Vagina (tissue), 2 donors: ENCODE measurements at regions not wholly inside any gene's neighbourhood (a gene's known extent, or its start where the extent isn't known, plus 50 kb on each side); places are given as distances from the start of the nearest gene placed in this dataset.

Experiments used
- DNase-seq, 2 donors: peaks; one replicate each; pipeline ENCODE4 v3.0.0-alpha.2; 2017; ENCODE audit errors: extremely low spot score in 2 of 2
- H3K27ac ChIP-seq: fragments of 200-600 bp; sonication (generic); one replicate; pipeline ENCODE4 v1.5.1; 2019
- H3K27me3 ChIP-seq: fragments of 200-600 bp; sonication (generic); one replicate; pipeline ENCODE4 v1.5.1; 2019
- H3K36me3 ChIP-seq, 2 donors: fragments of 200-600 bp; sonication (generic); one replicate each; pipeline ENCODE4 v1.5.1; 2017 to 2019
- H3K4me1 ChIP-seq: fragments of 200-600 bp; sonication (generic); one replicate; pipeline ENCODE4 v1.5.1; 2019
- H3K4me3 ChIP-seq, 2 donors: fragments of 200-600 bp; sonication (generic); 1 replicate in 1 of 2; 2 replicates in 1 of 2; pipeline ENCODE4 v1.5.1; 2016 to 2019
- H3K9me3 ChIP-seq: fragments of 200-600 bp; sonication (generic); one replicate; pipeline ENCODE4 v1.5.1; 2019
- POLR2A ChIP-seq, 2 donors: fragments of 450-650 bp; IDR thresholded peaks; one replicate each; pipeline ENCODE4 v1.6.1; 2017; ENCODE audit warnings: antibody characterized with exemption in 2 of 2, mild to moderate bottlenecking in 2 of 2, moderate library complexity in 2 of 2
- POLR2AphosphoS5 ChIP-seq, 2 donors: sonication (generic); formaldehyde crosslinking; IDR thresholded peaks; one replicate each; pipeline ENCODE4 v1.9.0; 2017; ENCODE audit warnings: antibody characterized with exemption in 2 of 2, mild to moderate bottlenecking in 2 of 2, low read depth in 1 of 2; ENCODE audit not compliant: insufficient read depth in 1 of 2
- intact Hi-C: fragments of 100-400 bp; cut with DNase I; formaldehyde crosslinking; loops from one replicate; pipeline ENCODE4 v1.15.1; 2023
- TF ChIP-seq, protein P1 (sequence below), 3 experiments: fragments of 450-650 bp in 2 of 3; fragments of 200-600 bp in 1 of 3; sonication (generic) in 1 of 3; IDR thresholded peaks; one replicate each; pipeline ENCODE4 v1.5.1; 2017 to 2019; ENCODE audit warnings: antibody characterized with exemption in 3 of 3, mild to moderate bottlenecking in 2 of 3, moderate library complexity in 2 of 3

DNA sequence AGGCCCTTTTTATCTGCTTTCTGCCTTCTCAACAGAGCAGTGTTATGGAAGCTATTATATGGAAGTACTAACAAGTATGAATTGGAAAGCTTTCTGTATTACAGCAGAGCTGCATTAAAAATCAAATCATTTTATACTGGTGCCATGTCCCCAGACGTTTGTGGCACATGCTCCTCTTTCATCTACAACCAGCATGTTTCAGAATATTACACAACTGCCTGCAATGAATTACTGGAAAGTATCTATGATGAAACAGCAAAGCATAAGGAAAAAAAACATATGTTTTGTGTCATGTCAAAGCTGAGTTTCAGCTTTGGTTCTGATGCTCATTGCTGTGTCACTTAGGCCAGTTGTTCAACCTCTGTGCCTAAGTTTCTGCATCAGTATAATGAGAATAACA, 576.8 kb downstream of the GBA3 start:
- Histone ChIP-seq H3K4me1 (no peaks in the 10 kb centered on the region), H3K4me3 (no peak overlapping the region), H3K9me3 (no peaks in the 10 kb centered on the region), H3K36me3 (no peaks in the 10 kb centered on the region), H3K27me3 (no peaks in the 10 kb centered on the region), H3K27ac (no peak overlapping the region)
- no peak for DNase-seq
- intact Hi-C loops: no loop called here
- TF ChIP-seq POLR2A (IDR thresholded peaks at IDR 0.05): no peak
- no peak for TF ChIP-seq POLR2AphosphoS5 (IDR thresholded peaks at IDR 0.05; ENCODE audit: insufficient read depth in 1 of 2, low read depth in 1 of 2)
- TF ChIP-seq, protein P1, sequence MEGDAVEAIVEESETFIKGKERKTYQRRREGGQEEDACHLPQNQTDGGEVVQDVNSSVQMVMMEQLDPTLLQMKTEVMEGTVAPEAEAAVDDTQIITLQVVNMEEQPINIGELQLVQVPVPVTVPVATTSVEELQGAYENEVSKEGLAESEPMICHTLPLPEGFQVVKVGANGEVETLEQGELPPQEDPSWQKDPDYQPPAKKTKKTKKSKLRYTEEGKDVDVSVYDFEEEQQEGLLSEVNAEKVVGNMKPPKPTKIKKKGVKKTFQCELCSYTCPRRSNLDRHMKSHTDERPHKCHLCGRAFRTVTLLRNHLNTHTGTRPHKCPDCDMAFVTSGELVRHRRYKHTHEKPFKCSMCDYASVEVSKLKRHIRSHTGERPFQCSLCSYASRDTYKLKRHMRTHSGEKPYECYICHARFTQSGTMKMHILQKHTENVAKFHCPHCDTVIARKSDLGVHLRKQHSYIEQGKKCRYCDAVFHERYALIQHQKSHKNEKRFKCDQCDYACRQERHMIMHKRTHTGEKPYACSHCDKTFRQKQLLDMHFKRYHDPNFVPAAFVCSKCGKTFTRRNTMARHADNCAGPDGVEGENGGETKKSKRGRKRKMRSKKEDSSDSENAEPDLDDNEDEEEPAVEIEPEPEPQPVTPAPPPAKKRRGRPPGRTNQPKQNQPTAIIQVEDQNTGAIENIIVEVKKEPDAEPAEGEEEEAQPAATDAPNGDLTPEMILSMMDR (IDR thresholded peaks at IDR 0.05): no peak

DNA sequence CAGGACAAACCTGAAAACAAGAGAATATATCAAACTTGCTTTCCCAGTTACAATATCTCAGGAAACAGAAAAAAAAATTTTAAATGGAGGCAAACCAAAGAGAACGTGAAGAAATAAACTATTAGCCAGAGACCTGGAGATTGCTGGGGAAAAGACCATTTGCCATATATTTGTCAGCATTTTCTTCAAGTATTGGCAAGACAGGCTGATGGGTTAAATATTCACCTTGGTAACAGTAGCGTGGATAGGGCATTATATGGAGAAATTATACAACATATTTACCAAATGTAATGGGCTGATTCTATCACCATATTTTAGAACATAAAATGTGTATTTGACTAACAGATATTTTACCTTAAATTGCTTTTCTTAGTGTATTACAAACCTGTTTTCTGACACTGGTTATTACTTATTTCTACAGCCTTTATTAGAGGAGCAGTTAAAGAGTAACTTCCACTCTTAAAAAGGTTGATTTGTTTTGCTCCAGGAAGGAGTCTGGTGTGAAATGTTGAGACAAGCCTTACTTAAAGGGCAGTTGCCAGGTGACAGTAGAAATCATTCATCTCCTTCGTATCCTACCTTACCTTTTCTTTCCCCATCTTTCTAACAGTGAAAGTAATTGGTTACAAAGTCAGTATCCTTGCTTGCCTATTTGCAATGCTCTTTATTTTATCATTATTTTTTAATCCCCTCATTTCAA, 575.5 kb downstream of the GBA3 start:
- TF ChIP-seq, protein P1 (IDR thresholded peaks at IDR 0.05): no peak
- TF ChIP-seq POLR2AphosphoS5 (IDR thresholded peaks at IDR 0.05; ENCODE audit: insufficient read depth in 1 of 2, low read depth in 1 of 2) (no peak), POLR2A (IDR thresholded peaks at IDR 0.05) (no peak)
- DNase-seq: no peak
- no peaks in the 10 kb centered on the region for H3K4me1 ChIP-seq
- H3K36me3 ChIP-seq: no peaks in the 10 kb centered on the region
- H3K27ac ChIP-seq: no peak overlapping the region
- no peaks in the 10 kb centered on the region for H3K9me3 ChIP-seq
- intact Hi-C loops: no loop called here
- H3K27me3 ChIP-seq: no peaks in the 10 kb centered on the region
- H3K4me3 ChIP-seq: no peak overlapping the region

DNA sequence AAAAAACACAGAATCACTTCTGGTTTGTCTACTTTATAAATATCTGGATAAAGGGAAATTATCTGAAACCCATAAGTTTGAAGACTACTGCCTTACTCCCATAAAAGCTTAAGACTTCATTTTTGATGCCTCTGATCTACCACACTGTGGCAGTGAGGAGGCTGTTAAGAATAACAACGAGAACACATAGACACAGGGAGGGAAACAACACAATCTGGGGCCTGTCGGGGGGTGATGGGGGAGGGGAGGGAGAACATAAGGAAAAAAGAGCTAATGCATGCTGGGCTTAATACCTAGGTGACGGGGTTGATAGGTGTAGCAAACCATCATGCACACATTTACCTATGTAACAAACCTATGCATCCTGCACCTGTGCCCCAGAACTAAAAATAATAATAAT, 573.7 kb downstream of the GBA3 start:
- intact Hi-C loops: no loop called here
- no peak for DNase-seq
- Histone ChIP-seq H3K27me3 (no peaks in the 10 kb centered on the region), H3K9me3 (no peaks in the 10 kb centered on the region), H3K4me1 (no peaks in the 10 kb centered on the region), H3K36me3 (no peaks in the 10 kb centered on the region), H3K4me3 (no peak overlapping the region), H3K27ac (no peak overlapping the region)
- no peak for TF ChIP-seq POLR2A (IDR thresholded peaks at IDR 0.05)

DNA sequence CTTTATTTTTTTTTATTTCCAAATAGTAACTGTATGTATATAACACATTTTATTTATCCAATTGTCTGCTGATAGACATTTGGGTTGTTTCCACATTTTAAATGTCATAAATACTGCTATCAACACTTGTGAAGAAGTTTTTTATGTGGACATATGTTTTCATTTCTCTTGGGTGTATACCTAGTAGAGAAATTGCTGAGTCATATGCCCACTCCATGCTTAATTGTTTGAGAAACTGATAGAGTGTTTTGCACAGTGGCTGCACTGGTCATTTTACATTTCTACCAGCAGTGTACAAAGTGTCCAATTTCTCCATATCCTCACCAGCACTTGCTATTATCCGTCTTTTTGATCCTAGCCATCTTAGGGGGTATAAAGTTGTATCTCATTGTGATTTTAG, 567.8 kb downstream of the GBA3 start:
- Histone ChIP-seq H3K4me3 (no peak overlapping the region), H3K9me3 (no peaks in the 10 kb centered on the region), H3K27me3 (no peaks in the 10 kb centered on the region), H3K36me3 (no peaks in the 10 kb centered on the region), H3K4me1 (no peaks in the 10 kb centered on the region), H3K27ac (no peak overlapping the region)
- no peak for DNase-seq
- TF ChIP-seq, protein P1 (IDR thresholded peaks at IDR 0.05): no peak
- TF ChIP-seq POLR2A (IDR thresholded peaks at IDR 0.05) (no peak), POLR2AphosphoS5 (IDR thresholded peaks at IDR 0.05; ENCODE audit: insufficient read depth in 1 of 2, low read depth in 1 of 2) (no peak)
- intact Hi-C loops: no loop called here

DNA sequence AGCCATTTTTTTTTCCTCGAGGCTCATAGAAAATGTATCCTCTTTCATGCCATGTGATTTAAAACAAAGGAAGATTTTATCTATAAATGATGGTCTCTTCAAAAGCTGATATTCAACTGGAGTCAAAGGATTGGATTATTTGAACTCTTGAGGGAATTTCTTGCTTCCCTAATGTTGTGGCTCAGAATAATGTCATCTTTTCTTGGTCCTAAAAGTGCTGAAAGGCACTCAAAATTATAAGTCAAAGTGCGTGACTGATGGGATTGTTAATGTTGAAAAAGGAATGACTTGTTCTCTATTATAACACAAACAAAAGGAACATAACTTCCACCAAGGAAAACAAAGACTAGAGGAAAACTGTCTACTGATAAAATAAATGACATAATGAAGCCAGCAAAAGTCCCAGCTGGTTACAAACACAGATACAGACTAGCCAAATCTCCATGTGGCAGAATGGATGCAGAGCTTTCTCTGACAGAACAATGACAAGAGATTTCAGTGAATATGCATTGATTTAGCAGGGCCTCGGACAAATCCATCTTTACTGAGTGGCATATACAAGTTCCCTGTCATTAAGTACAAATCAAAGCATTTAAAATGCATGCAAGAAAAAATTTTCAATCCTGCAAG, 552.6 kb downstream of the GBA3 start:
- Histone ChIP-seq H3K27me3 (no peaks in the 10 kb centered on the region), H3K27ac (no peak overlapping the region), H3K36me3 (no peaks in the 10 kb centered on the region), H3K4me3 (no peak overlapping the region), H3K4me1 (no peaks in the 10 kb centered on the region), H3K9me3 (no peaks in the 10 kb centered on the region)
- intact Hi-C loops: no loop called here
- no peak for DNase-seq
- TF ChIP-seq POLR2A (IDR thresholded peaks at IDR 0.05) (no peak), POLR2AphosphoS5 (IDR thresholded peaks at IDR 0.05; ENCODE audit: insufficient read depth in 1 of 2, low read depth in 1 of 2) (no peak)
- TF ChIP-seq, protein P1 (IDR thresholded peaks at IDR 0.05): no peak
